ENCODE measurements at regions not wholly inside any gene's neighbourhood (a gene's known extent, or its start where the extent isn't known, plus 50 kb on each side); places are given as distances from the start of the nearest gene placed in this dataset.
"Not testable (repeated sequence)": the region's sequence is repeated elsewhere in the genome, so short reads cannot be mapped to it uniquely, and the experiment has no call there.

DNA sequence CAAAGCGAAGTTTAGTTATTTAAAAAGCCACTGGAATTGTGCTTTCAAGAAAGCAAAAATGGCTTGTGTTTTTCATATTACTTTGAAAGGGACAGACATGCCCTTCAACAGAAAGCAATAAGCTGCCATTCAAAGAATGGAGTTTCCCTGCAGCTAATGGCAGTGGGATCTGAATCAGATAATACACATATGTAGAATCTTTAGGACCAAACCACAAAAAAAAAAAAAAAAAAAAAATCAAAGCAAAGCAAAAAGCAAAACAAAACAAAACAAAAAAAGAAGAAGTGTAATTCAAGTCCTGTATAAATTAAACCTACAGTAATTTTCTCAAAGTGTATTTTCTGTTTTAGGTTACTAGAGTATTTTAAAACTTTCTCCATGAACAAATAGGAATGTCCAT, 63.6 kb upstream of the ZNF217 start:
- DNase-seq: no peak

DNA sequence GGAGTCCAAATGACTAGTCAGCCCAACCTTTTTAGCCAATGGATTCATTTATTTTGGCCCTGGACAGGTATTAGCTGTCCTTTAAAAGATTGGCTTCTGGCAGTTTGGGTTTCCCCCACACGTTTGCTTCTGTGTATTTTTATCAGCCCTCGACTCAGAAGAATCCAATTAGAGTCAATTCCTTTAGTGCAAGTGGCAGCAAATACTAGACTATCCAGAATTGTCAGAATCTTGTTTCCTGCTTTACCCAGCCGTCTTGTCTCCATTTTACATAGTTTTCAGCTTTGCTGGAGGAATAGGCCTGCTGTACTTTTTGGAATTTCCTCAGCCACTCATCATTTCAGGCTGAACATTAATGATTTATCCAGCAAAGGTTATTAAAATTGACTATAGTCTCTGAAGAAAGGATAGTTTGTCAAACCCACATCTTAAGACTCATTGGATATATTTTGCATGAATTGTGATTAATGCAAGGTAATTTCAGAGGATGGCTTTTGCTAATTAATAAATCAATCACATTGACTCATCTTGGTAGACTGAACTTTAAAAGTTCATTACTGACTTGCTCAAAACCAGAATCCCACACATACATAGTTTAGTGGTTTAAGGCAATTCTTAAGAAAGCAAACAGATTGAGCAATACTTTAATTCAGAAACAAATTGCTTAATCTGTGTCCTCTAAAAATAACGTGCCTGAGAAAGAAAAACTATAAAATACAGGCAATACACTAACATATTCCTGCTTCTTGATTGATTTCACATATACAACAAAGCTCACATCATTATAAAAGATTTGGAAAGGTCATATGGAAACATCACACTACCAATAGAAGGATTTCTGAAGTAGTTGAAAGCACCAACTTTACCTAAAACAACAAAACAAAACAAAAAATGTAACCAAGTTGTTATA, 62.9 kb upstream of the ZNF217 start:
- DNase-seq: no peak

DNA sequence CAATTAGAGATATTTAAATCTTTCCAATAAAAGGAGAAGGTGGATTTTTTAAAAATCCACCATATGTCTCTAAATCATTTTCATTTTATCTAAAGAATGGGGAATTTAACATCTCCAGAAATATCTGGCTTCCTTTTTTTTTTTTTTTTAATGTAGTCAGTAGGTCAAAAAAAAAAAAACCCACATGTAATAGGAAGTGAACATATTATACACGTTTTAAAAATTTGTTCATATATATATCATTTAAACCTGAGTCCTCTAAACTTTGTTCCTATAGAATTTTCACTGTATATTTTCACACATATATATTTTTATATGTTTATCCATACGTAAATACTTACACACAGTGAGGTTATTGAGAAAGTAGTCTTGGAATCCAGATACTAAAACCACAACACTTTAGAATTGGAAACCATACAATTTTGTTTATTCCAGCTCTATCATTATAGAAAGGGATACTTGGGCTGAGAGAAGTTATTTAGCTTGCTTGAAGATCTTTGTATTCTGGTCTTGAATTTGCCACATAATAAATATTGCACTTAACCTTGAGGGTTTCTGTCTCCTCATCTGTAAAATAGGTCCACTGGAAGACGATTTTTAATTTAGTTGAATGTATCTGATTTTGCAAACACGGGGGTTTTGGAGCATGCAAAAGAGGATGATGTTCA, 62.1 kb upstream of the ZNF217 start:
- no peak for DNase-seq

DNA sequence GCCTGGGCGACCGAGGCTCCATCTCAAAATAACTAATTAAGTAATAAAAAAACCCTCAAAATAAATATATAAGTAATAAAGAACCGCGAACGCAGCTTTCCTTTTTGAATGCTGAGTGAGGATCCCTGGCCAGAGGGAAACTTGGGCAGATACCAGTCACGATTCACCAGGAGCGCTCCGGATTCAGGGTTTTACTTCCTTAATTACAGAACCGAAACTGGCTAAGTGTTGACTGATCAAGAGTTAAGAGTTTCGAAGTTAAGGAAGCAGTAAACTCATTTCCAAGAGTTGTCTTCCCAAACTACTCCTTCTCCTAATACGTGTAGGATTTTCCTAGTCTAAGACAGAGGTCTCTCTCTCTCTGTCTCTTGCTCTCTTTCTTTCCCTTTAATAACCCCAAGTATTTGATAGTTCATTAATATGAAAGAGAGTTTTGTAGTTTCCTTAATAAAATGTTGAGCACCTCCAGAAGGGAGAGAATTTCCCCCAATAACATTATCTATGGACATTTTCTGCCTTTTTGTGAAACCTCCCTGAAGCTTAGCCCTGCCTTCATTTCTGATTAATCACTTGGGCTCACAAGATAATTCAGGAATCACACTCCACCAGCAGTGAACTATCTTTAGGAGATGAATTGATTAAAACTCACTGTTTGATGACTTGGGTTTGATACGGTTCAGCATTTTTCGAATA, 61.4 kb upstream of the ZNF217 start:
- no peak for DNase-seq

DNA sequence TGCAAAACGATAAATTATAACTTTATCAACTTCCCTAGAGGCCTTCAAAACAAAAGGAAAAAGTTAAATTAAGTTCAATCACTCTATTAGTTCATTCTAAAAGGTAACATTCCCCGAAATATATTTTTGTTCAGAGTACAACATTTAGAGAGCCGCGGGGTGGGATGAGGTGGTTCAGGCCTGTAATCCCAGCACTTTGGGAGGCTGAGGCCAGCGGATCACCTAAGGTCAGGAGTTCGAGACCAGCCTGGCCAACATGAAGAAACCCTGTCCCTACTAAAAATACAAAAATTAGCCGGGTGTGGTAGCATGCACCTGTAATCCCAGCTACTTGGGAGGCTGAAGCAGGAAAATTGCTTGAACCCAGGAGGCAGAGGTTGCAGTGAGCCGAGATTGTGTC, 60.9 kb upstream of the ZNF217 start:
- DNase-seq: not testable (repeated sequence)

DNA sequence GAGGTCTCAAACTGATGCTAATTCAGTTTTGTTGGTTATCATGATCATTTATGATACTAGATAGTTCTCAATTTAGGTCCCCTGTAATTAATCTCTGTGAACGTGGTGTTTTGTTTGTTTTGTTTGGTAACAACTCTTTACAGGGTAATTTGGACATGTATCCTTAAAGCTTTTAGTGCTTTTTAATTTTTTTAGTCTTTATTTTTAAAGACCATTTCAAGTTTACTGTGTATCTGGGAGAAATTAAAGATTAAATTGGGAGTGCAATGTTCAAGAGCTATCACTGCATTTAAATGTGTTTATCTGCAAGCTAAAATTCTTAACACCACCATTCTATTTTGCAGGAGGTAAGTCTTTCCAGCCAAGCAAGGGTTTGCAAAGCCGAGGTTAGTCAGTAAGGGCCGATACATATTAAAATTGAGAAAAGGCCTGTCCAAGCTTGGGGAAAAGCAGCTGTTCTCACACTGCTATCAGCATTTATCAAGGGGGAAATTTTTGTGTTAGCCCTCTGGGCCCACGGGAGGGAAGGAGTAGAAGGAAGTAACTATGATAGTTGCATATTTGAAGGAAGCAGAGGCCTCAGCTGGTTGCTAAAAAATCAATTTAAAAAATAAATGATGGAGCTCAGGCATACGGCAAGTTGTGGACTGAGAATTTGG, 59.3 kb upstream of the ZNF217 start:
- DNase-seq: no peak

DNA sequence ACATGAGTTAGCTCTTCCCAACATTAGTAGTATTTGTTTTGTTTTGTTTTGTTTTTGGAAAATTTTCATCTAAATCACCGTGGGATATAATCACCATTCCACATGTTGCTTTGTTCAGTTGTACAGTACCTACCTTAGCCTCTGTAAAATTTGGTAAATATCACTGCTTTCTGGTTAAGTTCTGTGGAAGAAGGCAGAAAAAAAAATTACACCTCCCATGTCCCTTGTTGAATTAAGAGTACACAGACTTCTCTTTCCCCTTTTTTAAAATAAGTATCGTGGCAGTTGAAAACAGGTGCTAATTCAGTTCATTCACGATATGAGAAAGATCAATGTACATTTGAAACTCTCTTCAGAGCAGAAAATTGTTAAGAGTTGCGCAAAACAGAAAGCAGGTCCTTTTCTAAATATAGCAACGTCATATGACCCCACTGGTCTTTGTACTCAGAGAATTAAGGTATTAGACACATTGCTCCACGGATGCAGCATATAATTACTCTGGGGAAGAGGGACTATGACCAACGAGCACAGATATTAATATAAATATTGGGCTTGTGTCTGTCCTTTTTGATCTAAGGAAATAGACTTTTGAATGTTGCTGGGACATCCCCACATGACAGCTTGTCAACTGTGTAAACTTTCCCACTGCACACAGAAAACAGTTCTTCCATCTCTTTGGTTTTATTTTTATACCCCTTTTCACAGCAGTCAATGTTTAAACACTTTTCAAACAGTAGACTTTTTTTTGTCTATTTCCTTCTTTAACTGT, 58.6 kb upstream of the ZNF217 start:
- DNase-seq: no peak

DNA sequence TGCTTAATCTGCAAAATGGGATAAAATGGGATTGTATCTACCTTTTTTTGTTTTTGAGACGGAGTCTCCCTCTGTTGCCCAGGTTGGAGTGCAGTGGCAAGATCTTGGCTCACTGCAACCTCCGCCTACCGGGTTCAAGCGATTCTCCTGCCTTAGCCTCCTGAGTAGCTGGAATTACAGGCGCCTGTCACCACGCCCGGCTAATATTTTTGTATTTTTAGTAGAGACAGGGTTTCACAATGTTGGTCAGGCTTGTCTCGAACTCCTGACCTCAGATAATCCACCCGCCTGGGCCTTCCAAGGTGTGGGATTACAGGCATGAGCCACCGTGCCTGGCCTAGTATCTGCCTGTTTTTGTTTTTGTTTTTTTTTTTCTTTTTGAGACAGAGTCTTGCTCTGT, 55.9 kb upstream of the ZNF217 start:
- DNase-seq: not testable (repeated sequence)

DNA sequence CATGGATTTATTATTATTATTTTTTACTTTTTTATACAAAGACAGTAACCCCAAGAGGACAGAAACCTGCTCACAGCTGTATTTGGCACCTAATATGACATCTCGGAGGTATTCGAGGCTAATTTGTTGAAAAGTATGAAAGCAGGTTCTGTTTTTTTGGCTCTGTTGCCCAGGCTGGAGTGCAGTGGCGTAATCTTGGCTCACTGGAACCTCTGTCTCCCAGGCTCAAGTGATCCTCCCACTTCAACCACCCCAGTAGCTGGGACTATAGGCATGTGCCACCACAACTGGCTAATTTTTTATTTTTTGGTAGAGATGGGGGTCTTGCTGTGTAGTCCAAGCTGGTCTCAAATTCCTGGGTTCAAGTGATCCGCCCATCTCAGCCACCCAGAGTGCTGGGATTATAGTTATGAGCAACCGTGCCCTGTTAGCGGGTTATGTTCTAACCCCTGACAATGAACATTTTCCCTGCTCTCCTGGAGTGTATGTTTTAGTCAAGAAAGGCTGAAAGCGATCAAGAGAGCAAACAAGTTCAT, 53.7 kb upstream of the ZNF217 start:
- DNase-seq: no peak

DNA sequence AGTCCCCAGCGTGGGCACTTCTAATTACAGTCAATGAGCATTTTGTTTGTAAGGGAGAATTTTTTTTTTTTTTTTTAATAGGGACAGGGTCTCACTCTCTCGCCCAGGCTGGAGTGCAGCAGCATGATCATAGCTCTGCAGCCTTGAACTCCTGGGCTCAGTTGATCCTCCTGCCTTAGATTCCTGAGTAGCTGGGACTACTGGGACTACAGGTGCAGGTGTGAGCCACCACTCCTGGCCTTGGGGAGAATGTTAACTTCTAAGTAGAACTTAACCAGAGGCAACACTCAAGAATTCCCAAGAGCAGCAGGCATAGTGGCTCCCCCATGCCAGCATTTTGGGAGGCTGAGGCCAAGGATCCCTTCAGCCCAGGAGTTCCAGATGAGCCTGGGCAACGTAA, 52.9 kb upstream of the ZNF217 start:
- DNase-seq: no peak

DNA sequence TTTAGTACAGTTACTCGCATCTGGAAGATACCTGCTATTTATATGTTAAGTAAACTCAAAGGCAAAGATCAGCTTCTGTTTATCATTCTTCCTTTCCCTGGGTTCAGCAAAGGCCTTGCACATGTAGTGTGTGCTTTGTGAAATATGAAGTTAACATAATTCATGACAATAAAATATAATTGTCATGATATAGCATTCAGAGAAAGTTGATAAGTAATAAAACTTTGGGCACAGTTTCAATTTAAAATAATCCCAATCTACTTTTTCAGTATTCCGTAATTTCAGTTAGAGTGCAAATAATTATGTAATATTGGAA, 51.9 kb upstream of the ZNF217 start:
- no peak for DNase-seq

DNA sequence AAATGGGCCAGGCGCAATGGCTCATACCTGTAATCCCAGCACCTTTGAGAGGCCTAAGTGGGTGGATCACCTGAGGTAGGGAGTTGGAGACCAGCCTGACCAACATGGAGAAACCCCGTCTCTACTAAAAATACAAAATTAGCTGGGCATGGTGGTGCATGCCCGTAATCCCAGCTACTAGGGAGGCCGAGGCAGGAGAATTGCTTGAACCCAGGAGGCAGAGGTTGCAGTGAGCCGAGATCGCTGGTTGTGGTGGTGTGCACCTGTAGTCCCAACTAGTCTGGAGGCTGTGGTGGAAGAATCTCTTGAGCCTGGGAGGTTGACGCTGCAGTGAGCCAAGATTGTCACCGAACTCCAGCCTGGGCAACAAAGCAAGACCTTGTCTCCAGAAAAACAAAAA, 50.5 kb upstream of the ZNF217 start:
- not testable (repeated sequence) for DNase-seq

All from eye (tissue), 1 donor.